AG08395 (cell line): ENCODE measurements at regions not wholly inside any gene's neighbourhood (a gene's known extent, or its start where the extent isn't known, plus 50 kb on each side); places are given as distances from the start of the nearest gene placed in this dataset.
A peak's percentile ranks its signal among the peaks of the same experiment; 100 is the strongest.

Source experiments
- DNase-seq: peaks from one replicate; pipeline ENCODE4 v3.0.0; 2012; ENCODE audit warnings: mixed read lengths, low spot score

DNA sequence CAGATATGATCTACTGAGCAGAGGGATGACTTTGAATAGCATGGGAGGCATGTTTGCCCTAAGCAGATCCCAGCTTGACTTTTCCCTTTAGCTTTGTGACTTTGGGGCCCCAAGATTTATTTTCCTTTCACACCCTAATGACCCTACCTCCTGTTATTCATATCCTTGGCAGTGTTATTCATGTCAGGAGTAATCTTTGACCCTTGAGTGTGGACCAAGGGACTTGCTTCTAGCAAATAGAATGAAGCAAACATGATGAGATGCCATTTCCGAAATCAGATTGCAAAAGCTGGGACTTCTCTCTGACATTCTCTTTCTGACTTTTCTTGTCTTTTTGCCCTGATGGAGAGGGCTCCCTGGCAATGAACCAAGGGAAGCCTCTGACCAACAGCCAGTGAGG lies 415.4 kb upstream of the PROK2 start:
- no peak for DNase-seq

DNA sequence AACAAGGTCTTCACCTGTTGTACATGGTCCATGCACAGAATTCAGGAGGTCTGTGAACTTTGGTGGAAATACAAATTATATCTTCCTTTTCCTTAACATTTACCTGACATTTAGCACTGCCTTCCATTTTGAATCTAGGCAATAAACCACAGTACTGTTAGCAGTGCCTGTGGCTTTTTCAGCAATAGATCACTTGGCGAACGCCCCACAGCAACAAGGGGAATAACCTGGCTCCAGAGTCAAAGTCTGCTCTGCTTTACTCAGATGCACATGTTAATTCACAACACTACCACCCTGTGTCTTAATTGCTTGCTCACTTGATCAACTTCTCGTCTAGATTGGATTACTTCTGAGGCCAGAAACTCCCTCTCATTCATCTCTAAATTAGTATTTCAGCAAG lies 414.6 kb upstream of the PROK2 start:
- DNase-seq = no peak

- no peak for DNase-seq
Observed at GRCh38 chr3:72196377-72196929, 411.5 kb upstream of the PROK2 start.

DNA sequence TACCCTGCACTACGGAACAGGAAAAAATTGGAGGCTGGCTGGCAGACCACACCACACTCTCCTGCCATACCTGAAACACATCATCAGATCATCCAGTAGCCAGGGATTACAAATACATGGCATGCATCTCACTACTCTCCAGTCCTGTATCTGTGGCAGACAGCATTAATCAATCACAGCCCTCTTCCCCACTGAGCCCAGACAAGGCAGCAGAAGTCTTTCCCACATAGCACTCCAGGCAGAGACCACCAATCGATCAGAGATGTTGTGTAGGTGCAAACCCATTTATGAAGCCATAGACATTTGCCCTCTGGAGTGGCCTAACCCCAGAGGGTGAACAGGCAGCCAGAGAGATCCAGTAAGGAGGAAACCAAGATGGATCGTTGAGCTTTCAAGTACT lies 410.9 kb upstream of the PROK2 start:
- DNase-seq = no peak

DNA sequence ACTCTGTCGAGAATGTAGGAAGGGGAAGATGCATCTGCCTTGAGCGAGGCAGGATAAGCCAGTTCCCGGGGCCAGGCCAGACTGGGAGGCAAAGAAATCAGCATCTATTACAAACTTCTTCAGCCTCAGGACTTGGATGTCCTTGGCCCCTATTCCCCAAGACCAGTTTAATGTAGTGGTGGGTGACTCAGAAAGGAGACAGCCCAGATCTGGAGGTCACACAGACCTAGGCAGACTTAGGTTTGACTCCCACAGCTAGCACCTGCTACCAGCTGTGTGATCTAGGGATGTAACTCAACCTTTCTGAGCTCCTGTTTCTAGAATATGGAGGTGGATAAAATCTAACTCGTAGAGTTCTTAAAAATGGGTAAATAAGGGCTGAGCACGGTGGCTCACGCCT lies 409.5 kb upstream of the PROK2 start:
- no peak for DNase-seq

DNA sequence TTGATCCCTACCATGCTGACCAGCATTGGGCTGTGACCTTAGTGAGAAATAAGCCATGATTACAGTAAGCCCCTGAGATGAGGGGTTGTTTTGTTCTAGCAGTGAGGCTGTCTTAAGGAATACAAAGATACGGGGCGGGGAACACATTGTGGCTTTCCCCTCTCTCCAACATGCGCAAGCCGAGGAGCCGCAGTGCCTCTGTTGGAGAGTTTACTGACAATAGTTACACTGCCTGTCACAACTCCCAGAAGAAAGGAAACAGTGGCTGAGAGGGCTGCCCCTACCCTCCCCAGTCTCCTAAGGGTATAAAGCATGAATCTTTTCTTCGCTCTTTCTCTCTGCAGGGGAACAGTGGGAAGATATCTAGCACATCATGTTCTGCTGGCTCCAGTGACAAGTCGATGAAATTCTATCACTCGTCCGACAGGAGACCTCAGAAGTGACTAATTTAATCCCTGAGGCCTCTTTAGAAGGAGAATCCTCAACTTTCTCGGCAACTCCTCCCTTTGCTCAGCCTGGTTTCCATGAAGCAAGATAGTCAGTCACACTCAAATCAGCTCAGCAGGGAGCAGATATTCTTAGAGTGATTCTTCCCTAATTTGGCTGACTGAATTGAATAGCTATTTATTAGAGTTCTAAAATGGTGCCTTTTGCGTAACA lies 409.0 kb upstream of the PROK2 start:
- DNase-seq = no peak

- DNase-seq = no peak
Observed at GRCh38 chr3:72192572-72192971, 407.6 kb upstream of the PROK2 start.

- DNase-seq = no peak
Observed at GRCh38 chr3:72191209-72191960, 406.4 kb upstream of the PROK2 start.

DNA sequence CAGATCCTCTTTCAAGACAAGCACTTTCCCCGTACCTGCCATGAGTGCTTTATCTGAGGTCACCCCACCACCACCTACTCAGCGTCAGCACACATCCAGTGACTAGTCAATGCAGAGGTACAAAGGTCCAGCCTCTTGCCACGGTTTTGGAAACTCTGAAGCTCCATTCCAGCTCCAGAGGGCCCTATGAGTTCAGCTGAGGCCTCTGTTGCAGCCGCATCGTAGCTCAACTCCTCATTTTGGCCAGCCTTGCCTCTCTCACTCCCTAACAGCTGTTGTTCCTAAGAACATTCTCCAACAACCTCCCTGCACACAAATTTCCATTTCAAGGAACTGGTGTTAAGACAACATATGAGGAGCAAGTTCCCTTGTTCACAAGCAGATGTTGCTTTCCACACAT lies 405.1 kb upstream of the PROK2 start:
- DNase-seq = no peak

DNA sequence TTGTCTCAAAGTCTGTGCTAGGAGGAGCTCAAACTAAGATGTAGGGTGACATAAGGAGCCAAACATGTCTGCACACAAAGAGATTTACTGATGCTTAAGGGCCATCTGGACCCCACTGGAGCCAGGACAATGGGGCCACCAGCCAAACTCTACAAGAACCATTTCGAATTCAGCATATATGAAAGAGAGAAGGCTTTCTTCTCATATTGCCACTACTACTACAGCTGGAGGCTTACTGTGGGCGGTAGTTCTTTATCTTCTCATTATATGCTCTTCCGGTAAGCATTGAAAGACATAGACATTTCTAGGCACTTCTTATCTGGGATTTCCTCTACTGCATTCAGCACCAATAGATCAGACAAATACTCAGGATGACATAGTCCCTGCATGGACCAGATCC lies 404.4 kb upstream of the PROK2 start:
- no peak for DNase-seq

- no peak for DNase-seq
Observed at GRCh38 chr3:72188536-72188935, 403.6 kb upstream of the PROK2 start.

DNA sequence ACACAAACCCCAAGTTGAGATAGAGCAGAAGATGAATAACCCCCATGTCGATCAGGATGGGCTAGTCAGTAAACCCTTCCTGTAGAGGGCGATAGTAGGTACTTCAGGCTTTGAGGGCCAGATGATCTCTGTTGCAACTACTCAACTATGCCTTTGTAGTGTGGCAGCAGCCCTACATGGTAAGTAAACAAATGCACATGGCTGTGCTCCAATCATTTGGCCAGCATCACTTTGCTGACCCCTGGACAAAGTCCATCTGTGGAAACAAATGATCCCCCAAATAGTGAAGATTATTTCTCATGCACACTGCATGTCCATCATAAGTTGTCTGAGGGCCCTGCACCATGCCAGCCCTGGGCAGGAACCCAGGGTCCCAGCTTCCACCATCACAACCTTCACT lies 402.2 kb upstream of the PROK2 start:
- no peak for DNase-seq

DNA sequence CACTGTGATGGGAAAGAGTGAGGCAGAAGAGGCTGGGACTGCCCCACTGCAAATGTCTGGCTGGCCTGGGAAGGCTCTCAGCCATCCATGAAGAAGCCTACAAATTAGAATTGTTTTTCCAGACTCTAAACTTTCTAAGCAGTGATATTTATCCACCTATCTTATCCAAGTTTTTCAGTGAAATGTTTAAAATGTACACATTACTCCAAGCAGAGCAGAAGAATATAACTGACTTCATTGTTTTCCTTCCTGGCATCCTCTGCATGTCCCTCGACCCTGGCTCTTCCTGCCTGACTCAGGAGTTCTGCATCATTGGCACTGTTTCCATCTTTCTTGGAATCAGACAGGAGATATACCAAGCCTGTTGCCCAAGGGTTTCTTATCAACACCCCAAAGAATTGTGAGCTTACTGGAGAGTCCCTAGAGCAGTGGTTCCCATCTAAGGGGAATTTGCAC lies 401.5 kb upstream of the PROK2 start:
- DNase-seq = peak; percentile 64

DNA sequence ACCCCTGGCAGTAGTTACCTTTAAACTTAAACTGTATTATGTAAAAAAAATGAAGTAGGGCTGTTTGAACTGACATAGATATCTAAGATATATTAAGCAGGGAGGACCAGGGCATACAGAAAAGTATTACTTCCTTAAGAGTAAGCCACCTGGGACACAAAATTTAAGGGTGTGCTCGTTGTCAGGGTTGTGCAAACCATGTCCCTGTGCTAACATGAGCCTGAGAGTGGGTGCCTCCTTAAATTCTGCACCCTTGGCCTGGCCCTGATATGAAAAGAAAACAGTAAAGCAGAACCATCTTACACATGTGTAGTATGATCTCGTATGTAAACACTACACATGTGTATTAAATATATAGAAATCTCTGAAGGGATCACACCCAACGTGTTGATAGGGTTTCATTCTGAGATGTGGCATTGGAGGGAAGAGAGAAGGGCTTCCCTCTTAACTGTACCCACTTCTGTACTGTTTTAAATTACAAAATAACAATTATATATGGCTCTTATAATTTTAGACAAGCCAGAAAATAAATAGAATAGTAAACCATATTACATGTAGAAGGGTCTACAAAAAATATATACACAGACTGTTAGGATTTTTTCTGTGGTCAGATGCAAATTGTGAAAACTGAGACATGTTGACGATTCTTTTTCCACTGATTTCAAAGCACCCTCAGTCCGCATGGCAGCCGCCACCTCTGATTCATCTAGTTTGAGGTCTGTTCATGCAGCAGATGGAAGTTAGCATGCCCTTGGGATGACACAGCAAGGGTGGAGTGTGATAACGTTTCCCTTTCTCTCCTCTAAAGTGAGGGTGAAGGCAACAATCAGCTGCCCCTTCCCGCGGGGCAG lies 400.8 kb upstream of the PROK2 start:
- peak; percentile 92 for DNase-seq

DNA sequence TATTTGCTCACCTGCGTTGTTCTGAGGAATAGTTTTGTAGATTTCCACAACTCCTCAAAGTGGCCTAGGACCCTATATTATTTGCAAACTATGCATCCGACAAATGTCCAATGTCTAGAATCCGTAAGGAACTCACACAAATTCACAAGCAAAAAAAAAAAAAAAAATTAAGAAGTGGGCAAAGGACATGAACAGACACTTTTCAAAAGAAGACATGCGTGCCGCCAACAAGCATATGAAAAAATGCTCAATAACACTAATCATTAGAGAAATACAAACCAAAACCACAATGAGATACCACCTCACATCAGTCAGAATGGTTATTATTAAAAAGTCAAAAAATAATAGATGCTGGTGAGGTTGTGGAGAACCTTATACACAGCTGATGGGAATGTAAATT lies 398.5 kb upstream of the PROK2 start:
- DNase-seq = no peak

- no peak for DNase-seq
Observed at GRCh38 chr3:72182206-72182605, 397.3 kb upstream of the PROK2 start.

DNA sequence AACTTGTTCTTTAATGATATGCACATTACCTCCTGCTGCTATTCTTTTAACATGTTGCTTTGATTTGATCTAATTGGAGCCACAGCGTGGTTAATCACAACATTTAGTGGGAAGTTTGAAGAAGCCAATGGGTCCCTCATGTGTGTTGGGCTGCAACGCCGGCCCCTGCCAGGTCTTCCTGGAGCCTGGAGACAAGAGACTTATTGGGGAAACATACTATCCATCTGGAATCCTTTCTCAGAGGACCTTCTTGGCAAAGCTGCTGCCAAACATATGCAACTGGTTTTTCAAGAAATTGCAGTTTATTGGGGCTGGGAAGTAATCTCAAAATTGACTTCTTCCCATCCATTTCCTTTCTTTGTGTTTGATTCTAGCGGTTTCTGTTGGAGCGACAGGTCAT lies 396.3 kb upstream of the PROK2 start:
- DNase-seq = no peak

GRCh38 chr3:72180405-72180804 lies 395.5 kb upstream of the PROK2 start:
- no peak for DNase-seq

DNA sequence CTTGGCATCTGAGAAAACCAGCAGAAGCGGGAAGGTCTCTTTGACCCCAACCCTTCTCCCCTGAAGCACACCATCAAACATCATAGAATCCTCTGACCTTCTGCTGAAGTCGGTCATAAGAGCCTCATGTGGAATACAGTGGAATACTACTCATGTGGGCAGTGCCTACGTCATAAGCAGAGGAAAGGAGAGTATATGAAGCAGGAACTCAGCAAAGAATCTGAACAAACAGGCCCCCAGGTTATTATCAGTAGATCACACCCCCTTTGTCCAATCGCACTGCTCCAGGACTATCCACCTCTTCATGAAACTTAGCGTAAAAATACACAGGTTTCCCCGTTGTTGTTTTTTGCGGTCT lies 394.1 kb upstream of the PROK2 start:
- DNase-seq = no peak

DNA sequence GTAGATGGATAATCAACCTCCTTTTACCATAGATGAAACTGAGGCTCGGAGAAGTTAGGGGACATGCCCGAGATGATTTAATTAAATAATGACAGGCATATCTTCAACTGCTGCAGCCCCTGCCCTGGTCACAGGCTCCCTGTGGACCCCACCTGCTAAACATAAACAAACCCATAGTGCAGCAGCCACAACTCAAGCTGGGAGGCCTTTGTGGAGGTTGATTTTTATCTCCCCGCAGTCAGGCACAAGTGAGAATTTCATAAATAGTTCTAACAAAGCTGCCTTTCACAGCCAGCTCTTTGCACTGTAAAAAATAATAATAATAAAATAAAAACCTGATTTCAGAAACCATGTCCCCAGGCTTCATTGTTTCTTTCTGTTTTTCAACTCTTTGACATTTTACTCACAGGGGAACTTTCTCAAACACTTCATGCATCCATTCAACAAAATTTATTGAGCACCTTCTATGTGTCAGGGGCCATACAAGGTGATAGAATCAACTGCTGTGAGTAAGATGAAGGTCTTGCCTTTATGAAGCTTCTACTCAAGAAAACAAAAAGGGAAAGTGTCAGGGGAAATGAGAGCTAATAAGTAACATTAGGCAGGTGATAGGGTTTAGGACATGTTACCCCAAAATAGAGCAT lies 393.6 kb upstream of the PROK2 start:
- DNase-seq = no peak

GRCh38 chr3:72177075-72178050 lies 392.4 kb upstream of the PROK2 start:
- DNase-seq = peak; percentile 65
